SK-N-SH (cell line): ENCODE measurements at regions not wholly inside any gene's neighbourhood (a gene's known extent, or its start where the extent isn't known, plus 50 kb on each side); places are given as distances from the start of the nearest gene placed in this dataset.

Source experiments
- EP300 ChIP-seq, 2 experiments: IDR thresholded peaks; 2 replicates each; pipeline versions ENCODE4 v1.4.0 to v1.6.1; 2012; ENCODE audit warnings: borderline replicate concordance in 1 of 2, low read depth in 1 of 2, low read length in 1 of 2
- POLR2AphosphoS5 ChIP-seq: IDR thresholded peaks from 2 replicates; pipeline ENCODE4 v1.6.1; 2012; ENCODE audit warnings: low read depth, low read length
- RAD21 ChIP-seq: IDR thresholded peaks from 2 replicates; pipeline ENCODE4 v1.6.1; 2012; ENCODE audit warnings: mild to moderate bottlenecking, low read length
- RCOR1 ChIP-seq: fragments of 150-350 bp; IDR thresholded peaks from 2 replicates; pipeline ENCODE4 v1.6.1; 2017; ENCODE audit warnings: antibody characterized with exemption, low read length
- TAF1 ChIP-seq: IDR thresholded peaks from 2 replicates; pipeline ENCODE4 v1.6.1; 2012; ENCODE audit warnings: low read depth, mild to moderate bottlenecking, low read length, moderate library complexity, borderline replicate concordance
- TF ChIP-seq, protein P1 (sequence below): fragments of 200-600 bp; sonication (generic); IDR thresholded peaks from 2 replicates; pipeline ENCODE4 v1.6.1; 2017; ENCODE audit warnings: antibody characterized with exemption, mild to moderate bottlenecking, moderate library complexity
- TF ChIP-seq, protein P2 (sequence below): IDR thresholded peaks from 2 replicates; pipeline ENCODE4 v1.4.0; 2012; ENCODE audit warnings: low read depth, borderline replicate concordance
- TF ChIP-seq, protein P3 (sequence below): fragments of 150-350 bp; IDR thresholded peaks from 2 replicates; pipeline ENCODE4 v1.6.1; 2017; ENCODE audit warnings: antibody characterized with exemption, low read length, low read depth, borderline replicate concordance
- TF ChIP-seq, protein P4 (sequence below): IDR thresholded peaks from 2 replicates; pipeline ENCODE4 v1.4.0; 2012; ENCODE audit warnings: low read depth, borderline replicate concordance

DNA sequence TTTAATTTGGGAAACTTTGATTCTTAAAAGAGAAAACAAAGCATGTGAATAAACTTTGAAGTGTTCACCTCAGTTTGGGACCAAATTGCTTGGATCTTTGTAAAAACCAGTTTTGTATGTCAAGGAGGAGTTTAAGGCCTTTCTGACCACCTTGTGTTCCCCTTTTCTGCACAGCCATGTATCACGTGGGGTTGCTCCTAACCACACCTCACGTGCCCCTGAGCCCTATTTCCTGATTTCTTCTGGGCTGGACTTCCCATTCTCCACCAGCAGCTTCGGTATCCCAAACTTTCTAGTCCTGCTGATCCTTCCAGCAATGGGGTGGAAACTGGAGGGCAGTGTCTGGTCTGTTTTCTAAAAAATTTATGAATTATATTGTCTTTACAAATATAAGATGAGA, 76.4 kb upstream of the STT3B start:
- TF ChIP-seq, protein P1, sequence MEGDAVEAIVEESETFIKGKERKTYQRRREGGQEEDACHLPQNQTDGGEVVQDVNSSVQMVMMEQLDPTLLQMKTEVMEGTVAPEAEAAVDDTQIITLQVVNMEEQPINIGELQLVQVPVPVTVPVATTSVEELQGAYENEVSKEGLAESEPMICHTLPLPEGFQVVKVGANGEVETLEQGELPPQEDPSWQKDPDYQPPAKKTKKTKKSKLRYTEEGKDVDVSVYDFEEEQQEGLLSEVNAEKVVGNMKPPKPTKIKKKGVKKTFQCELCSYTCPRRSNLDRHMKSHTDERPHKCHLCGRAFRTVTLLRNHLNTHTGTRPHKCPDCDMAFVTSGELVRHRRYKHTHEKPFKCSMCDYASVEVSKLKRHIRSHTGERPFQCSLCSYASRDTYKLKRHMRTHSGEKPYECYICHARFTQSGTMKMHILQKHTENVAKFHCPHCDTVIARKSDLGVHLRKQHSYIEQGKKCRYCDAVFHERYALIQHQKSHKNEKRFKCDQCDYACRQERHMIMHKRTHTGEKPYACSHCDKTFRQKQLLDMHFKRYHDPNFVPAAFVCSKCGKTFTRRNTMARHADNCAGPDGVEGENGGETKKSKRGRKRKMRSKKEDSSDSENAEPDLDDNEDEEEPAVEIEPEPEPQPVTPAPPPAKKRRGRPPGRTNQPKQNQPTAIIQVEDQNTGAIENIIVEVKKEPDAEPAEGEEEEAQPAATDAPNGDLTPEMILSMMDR = no peak
- no peak for TF ChIP-seq EP300 (IDR thresholded peaks at IDR 0.05; ENCODE audit: borderline replicate concordance in 1 of 2, low read depth in 1 of 2, low read length in 1 of 2)
- TF ChIP-seq, protein P2, sequence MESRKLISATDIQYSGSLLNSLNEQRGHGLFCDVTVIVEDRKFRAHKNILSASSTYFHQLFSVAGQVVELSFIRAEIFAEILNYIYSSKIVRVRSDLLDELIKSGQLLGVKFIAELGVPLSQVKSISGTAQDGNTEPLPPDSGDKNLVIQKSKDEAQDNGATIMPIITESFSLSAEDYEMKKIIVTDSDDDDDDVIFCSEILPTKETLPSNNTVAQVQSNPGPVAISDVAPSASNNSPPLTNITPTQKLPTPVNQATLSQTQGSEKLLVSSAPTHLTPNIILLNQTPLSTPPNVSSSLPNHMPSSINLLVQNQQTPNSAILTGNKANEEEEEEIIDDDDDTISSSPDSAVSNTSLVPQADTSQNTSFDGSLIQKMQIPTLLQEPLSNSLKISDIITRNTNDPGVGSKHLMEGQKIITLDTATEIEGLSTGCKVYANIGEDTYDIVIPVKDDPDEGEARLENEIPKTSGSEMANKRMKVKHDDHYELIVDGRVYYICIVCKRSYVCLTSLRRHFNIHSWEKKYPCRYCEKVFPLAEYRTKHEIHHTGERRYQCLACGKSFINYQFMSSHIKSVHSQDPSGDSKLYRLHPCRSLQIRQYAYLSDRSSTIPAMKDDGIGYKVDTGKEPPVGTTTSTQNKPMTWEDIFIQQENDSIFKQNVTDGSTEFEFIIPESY = no peak
- TF ChIP-seq, protein P3, sequence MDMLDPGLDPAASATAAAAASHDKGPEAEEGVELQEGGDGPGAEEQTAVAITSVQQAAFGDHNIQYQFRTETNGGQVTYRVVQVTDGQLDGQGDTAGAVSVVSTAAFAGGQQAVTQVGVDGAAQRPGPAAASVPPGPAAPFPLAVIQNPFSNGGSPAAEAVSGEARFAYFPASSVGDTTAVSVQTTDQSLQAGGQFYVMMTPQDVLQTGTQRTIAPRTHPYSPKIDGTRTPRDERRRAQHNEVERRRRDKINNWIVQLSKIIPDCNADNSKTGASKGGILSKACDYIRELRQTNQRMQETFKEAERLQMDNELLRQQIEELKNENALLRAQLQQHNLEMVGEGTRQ = no peak
- TF ChIP-seq, protein P4, sequence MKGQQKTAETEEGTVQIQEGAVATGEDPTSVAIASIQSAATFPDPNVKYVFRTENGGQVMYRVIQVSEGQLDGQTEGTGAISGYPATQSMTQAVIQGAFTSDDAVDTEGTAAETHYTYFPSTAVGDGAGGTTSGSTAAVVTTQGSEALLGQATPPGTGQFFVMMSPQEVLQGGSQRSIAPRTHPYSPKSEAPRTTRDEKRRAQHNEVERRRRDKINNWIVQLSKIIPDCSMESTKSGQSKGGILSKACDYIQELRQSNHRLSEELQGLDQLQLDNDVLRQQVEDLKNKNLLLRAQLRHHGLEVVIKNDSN = no peak
- TF ChIP-seq TAF1 = no peak
- no peak for TF ChIP-seq RCOR1
- no peak for TF ChIP-seq RAD21
- TF ChIP-seq POLR2AphosphoS5 = no peak
